22Rv1 (cell line): ENCODE measurements at regions not wholly inside any gene's neighbourhood (a gene's known extent, or its start where the extent isn't known, plus 50 kb on each side); places are given as distances from the start of the nearest gene placed in this dataset.

Experiments
- ZFX ChIP-seq: fragments of 450-650 bp; IDR thresholded peaks from 2 replicates; pipeline ENCODE4 v1.6.1; 2017; ENCODE audit warnings: antibody characterized with exemption, borderline replicate concordance
- TF ChIP-seq, protein P1 (sequence below): fragments of 450-650 bp; IDR thresholded peaks from 2 replicates; pipeline ENCODE4 v1.5.1; 2017; ENCODE audit warnings: mild to moderate bottlenecking

DNA sequence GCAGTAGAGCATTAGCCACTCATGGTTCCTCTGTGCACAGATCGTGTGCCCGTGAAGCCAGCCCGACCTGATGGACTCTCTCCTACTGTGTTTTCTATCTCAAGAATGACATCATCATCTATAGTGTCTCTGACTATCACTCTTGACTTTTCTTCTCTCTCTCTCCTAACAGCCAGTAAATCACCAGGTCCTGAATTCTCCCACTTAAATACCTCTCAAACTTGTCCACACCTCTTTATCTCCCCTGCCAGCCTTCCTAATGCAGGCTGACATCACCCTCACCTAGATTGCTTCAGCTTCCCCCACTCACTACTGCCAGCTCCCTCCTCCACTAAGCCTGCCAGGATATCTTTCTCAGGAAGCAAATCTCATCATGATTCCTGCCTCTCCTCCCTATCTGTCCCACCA, 90.6 kb upstream of the MIER3 start:
- TF ChIP-seq, protein P1, sequence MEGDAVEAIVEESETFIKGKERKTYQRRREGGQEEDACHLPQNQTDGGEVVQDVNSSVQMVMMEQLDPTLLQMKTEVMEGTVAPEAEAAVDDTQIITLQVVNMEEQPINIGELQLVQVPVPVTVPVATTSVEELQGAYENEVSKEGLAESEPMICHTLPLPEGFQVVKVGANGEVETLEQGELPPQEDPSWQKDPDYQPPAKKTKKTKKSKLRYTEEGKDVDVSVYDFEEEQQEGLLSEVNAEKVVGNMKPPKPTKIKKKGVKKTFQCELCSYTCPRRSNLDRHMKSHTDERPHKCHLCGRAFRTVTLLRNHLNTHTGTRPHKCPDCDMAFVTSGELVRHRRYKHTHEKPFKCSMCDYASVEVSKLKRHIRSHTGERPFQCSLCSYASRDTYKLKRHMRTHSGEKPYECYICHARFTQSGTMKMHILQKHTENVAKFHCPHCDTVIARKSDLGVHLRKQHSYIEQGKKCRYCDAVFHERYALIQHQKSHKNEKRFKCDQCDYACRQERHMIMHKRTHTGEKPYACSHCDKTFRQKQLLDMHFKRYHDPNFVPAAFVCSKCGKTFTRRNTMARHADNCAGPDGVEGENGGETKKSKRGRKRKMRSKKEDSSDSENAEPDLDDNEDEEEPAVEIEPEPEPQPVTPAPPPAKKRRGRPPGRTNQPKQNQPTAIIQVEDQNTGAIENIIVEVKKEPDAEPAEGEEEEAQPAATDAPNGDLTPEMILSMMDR: no peak
- TF ChIP-seq ZFX: no peak
